Anterior cingulate cortex (tissue), 58 donors: ENCODE measurements at regions not wholly inside any gene's neighbourhood (a gene's known extent, or its start where the extent isn't known, plus 50 kb on each side); places are given as distances from the start of the nearest gene placed in this dataset.
"Not testable (repeated sequence)": the region's sequence is repeated elsewhere in the genome, so short reads cannot be mapped to it uniquely, and the experiment has no call there.

Source experiments
- DNase-seq, 58 donors: peaks; one replicate each; lab custom pipeline; 2025; lab: John Stamatoyannopoulos, UW

DNA sequence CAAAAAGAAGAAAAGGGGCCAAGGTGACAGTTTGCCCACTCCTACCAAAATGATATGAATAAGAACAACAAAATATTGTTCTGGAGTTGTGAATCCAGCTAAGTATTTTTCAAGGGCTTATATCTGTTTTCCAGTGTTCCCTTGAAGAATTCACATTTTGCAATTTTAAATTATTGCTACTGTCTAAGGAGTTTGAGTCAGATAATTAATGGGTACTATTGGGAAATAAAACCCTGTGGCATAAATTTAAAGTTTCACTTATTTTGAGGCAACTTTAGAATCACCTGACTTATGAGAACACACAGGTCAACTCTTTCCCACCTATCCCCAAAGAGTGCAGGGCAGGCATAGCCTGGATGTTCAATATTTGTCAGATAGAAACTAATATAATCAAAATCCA, 188.0 kb upstream of the GHR start:
- DNase-seq = no peak

- DNase-seq = no peak
Observed at GRCh38 chr5:42235837-42236236, 187.4 kb upstream of the GHR start.

DNA sequence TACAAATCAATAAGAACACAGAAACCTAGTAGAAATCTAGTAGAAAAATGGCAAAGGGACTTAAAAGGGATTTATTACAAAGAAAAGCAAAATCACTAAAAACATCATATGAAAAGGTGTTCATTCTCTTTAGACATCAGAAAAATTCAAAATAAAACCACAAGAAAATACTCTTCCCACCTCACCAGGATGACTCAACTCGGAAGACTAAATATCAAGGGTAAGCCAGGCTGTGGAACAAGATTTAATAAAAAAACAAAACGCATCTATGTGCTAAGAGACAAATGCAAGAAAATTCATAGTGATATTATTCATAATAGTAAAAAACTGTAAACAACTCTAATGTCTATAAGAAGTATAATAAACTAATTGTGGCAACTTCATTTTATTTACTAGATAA, 181.6 kb upstream of the GHR start:
- no peak for DNase-seq

- no peak for DNase-seq
Observed at GRCh38 chr5:42242210-42242609, 181.0 kb upstream of the GHR start.

DNA sequence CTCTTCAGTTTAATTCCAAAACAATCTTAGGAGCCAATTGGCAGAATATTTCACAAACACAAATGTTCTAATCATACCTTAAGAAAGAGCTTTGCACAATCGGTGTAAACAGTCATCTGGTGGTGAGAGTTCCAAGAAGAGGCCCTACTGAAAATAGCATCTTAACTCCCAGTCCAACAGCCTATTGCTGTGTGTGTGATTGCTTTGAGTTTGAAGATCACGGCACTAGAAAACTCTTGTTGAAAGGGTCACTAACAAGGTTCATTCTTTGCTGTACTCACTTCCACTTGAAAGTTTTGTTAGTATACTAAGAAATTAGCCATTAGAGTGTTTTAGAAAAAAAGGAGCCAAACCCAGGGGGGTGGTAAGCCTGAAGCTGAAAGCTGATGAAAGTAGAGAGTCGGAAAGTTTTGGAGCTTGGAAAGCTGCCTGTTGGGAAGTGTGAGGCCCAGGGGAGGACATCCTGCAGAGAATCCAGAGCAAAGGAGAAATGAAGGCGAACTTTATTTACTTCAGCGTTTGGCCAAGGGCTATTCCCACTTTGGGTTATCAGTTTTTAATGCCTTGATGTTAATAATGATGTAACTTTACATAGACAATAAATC, 180.3 kb upstream of the GHR start:
- no peak for DNase-seq

GRCh38 chr5:42252306-42252705, 170.9 kb upstream of the GHR start:
- DNase-seq = no peak

DNA sequence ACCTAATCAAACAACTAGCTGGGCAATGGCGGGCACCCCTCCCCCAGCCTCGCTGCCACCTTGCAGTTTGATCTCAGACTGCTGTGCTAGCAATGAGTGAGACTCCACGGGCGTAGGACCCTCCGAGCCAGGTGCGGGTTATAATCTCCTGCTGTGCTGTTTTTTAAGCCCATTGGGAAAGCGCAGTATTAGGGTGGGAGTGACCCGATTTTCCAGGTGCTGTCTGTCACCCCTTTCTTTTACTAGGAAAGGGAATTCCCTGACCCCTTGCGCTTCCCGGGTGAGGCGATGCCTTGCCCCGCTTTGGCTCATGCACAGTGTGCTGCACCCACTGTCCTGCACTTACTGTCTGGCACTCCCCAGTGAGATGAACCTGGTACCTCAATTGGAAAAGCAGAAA, 163.3 kb upstream of the GHR start:
- DNase-seq = not testable (repeated sequence)

- DNase-seq = no peak
Observed at GRCh38 chr5:42267091-42267490, 156.1 kb upstream of the GHR start.

DNA sequence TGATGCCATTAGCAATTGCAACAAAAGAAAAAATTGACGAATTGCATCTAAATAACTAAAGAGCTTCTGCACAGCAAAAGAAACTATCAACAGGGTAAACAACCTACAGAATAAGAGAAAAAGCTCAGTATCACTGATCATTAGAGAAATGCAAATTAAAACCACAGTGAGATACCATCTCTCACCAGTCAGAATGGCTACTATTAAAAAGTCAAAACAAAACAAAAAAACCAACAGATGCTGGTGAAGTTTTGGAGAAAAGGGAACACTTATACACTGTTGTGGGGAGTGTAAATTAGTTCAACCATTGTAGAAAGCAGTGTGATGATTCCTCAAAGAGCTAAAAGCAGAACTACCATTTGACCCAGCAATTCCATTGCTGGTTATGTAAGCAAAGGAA, 155.1 kb upstream of the GHR start:
- not testable (repeated sequence) for DNase-seq

- DNase-seq = no peak
Observed at GRCh38 chr5:42268630-42269029, 154.6 kb upstream of the GHR start.

DNA sequence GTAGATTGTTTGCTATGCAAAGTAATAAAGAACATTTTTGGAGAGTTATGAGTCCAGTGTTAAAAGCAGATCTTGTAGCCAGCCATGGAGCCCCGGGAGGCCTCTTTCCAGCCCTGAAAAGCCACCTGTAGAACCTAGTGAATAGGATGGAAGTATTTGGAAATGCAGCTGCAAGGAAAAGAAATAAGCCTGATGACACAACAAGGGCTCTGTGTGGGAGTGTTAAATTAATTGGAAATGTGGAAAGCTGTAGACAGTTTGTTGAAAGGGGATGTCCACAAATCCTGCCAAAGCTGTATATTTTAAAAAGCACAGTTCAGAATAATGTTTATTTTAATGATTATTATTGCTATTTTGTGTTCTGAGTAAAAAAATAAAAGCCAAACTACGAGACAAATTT, 152.5 kb upstream of the GHR start:
- DNase-seq = no peak

- no peak for DNase-seq
Observed at GRCh38 chr5:42274913-42275312, 148.3 kb upstream of the GHR start.

GRCh38 chr5:42277293-42277692, 145.9 kb upstream of the GHR start:
- no peak for DNase-seq

DNA sequence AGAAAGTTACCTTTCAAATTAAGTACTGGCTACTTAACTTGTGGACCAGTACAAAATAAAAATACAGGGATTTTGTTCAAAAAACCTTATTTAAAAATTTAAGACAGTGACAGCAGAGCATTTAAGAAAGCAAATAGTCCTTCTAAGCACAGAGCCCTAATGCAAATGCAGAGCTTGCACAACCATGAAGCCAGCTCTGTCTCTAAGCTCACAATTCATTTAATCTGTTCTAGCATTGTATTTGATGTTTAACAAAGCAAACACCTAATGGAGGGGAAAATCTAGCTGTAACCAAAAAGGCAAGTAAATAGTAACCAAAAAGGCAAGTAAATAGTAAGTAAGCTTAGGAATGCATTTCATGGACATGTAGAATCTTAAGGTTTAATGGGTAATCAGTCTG, 138.7 kb upstream of the GHR start:
- no peak for DNase-seq

GRCh38 chr5:42285230-42285629, 138.0 kb upstream of the GHR start:
- no peak for DNase-seq

- no peak for DNase-seq
Observed at GRCh38 chr5:42300496-42300895, 122.7 kb upstream of the GHR start.

DNA sequence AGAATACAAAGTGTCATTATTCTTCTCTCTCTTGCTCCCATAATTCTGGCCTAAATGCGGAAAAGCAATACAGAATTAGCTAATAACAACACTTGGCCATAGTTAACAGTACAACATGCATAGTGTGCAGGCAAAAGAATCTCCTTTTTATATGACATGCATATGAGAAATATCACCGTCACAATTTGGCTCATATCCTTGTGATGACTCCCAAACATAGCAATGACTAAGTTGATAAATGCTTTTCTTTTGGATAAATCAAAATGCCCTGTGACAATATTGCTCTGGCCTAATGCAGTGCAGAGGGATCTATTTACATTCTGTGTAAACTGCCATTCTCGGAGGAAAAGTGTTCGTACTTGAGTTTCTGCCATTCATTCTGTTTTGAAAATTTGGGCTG, 121.9 kb upstream of the GHR start:
- no peak for DNase-seq

DNA sequence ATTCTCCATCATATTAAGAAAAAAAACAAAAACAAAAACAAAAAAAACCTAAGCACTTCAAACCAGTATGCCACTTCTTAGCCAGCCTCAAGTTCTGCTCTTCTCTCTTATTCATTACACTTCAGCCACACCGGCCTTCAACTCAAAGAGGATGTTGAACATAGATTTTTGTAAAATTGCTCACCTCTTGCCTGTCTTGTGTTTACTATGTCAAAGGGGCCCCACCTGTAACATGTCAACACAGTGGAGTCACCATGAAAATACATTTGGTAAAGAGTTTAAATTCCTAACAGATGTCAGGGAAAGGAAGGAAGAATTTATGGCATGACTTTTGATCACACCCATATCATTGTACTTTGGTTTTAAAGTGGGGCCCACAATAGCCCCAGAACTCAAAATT, 121.1 kb upstream of the GHR start:
- DNase-seq = no peak

GRCh38 chr5:42306287-42306686, 117.0 kb upstream of the GHR start:
- no peak for DNase-seq

DNA sequence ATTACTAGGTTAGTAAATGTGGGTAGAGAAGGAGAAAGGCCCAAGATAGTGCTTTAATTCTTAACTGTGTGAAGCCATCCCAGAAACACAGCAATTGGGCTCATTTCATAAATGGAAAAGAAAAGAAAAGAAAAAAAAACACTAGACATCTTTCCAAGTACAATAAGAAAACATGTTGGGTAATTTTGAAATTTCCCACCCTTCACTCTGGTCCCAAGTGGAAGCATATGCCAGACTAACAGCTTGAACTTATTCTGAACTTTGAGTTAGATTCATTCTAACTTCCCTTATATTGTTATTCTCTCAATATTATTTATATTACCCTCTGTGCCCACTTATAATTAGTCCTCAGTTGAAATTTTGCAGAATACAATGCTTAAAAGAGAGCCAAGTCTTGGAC, 113.4 kb upstream of the GHR start:
- no peak for DNase-seq

GRCh38 chr5:42315214-42315613, 108.0 kb upstream of the GHR start:
- no peak for DNase-seq

DNA sequence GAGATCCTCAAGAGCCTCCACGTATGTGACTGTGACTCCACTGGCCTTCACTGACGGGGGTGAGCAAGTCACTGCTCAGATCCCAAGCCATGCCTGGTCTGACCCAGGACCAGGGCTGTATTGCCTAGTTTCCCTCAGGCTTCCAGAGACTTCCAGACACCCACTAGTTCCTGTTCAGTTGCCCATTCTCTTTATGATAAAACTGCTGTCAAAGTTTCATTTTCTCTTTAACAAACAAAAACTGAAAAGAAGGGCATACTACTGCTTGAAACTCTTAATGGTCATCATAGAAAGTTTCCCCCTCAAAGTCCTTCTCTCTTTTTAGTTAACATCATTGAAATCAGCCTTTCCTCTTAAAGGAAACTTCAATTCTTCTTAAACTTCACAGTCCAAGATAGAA, 105.7 kb upstream of the GHR start:
- no peak for DNase-seq

DNA sequence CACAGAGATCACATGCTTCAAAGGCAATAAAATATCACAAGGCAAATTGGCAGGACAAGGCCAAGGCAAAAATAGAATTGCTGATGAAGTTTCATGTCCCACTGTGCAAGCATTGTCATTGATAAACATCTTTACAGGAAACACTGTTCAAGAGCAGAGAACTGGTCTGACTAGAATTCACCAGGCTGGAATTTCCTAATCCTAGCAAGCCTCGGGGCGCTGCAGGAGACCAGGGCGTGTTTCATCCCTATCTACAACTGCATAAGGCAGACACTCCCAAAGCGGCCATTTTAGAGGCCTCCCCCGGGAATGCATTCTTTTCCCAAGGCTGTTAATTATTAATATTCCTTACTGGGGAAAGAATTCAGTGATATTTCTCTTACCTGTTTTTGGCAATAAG, 103.7 kb upstream of the GHR start:
- not testable (repeated sequence) for DNase-seq
